ENCODE measurements at regions not wholly inside any gene's neighbourhood (a gene's known extent, or its start where the extent isn't known, plus 50 kb on each side); places are given as distances from the start of the nearest gene placed in this dataset.

- no peak for TF ChIP-seq POLR2A (IDR thresholded peaks at IDR 0.05)
- TF ChIP-seq CTCF (IDR thresholded peaks at IDR 0.05): no peak
Measured at GRCh38 chr12:4159851-4160250, 113.7 kb upstream of the CCND2 start.
